ENCODE measurements at regions not wholly inside any gene's neighbourhood (a gene's known extent, or its start where the extent isn't known, plus 50 kb on each side); places are given as distances from the start of the nearest gene placed in this dataset.
A peak's percentile ranks its signal among the peaks of the same experiment; 100 is the strongest.

DNA sequence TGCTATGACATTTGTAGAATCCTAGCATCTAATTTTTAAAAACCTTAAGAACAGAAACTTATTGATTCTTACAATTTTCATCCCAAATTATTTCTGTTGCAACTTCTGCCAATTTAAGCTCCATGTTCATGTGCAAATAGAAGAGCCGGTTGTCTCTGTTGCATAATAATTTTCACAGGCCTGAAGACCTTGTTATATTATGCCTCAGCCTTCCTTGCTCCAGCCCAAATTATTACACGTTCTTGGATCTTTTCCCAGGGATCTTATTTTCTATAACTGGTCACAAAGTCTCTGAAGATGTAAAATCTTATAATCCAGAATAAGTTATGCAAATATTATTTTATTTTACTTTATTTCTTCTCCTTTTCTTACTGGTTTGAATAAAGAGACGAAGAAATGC lies 210.7 kb upstream of the DPH6 start:
- POLR2A ChIA-PET, result no interaction called here
- CTCF ChIA-PET, result interaction anchor here (0.5 to 0.7 kb wide), 2 partner anchors 550 to 1147 kb away, joined by 3 read pairs; no protein-coding TSS in a partner anchor
- no peaks in the 10 kb centered on the region for H3K36me3 ChIP-seq (ENCODE audit: control insufficient read depth in 2 of 2, insufficient read depth in 1 of 2, low read length in 2 of 2)

DNA sequence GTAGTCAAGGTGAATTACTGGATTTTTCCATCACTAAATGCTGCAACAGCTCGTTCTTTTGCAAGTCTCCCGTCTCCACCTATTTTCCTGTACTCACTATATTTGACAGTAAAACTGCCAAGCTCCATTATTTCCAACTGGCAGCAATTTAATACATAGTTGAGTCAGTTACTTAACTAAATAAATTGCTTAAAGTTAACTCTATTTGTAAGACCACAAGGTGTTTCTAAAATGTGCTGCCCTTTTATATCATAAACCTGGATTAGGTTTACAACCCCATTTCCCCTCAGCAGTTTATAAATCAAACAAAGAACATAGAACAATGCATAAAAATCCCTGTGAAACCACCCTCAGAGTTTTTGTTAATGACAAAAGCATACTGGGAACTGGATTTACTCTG lies 211.4 kb upstream of the DPH6 start:
- CTCF ChIA-PET, result interaction anchor here (0.5 to 0.7 kb wide), 2 partner anchors 551 to 1146 kb away, joined by 3 read pairs; no protein-coding TSS in a partner anchor
- H3K27ac ChIP-seq (ENCODE audit: extremely low read depth, low read depth, low read length), result peak overlapping the region; percentile 62
- peaks cover 26% of the 10 kb centered on the region for H3K4me1 ChIP-seq (ENCODE audit: control insufficient read depth, insufficient read depth, low read length)
- 0 out of 2 replicates have a peak, but pooled peaks have one; percentile 28 for TF ChIP-seq GLI2 (tag by site-specific recombination; IDR thresholded peaks at IDR 0.05; ENCODE audit: borderline replicate concordance, low read depth)
- peak; percentile 27; the same call in 1 of the 2 replicates for TF ChIP-seq ZSCAN30 (tag by site-specific recombination; IDR thresholded peaks at IDR 0.05)
- peak; percentile 12; the same call in 1 of the 2 replicates for TF ChIP-seq ZNF596 (tag by site-specific recombination; IDR thresholded peaks at IDR 0.05)
- 0 out of 2 replicates have a peak, but pooled peaks have one; percentile 49 for TF ChIP-seq BCL11A (tag by site-specific recombination; IDR thresholded peaks at IDR 0.05; ENCODE audit: low read depth)
- no peak for TF ChIP-seq KLF10 (tag by site-specific recombination; IDR thresholded peaks at IDR 0.05)
- 0 out of 2 replicates have a peak, but pooled peaks have one; percentile 35 for TF ChIP-seq ZXDB (tag by site-specific recombination; IDR thresholded peaks at IDR 0.05)
- TF ChIP-seq, protein P1, sequence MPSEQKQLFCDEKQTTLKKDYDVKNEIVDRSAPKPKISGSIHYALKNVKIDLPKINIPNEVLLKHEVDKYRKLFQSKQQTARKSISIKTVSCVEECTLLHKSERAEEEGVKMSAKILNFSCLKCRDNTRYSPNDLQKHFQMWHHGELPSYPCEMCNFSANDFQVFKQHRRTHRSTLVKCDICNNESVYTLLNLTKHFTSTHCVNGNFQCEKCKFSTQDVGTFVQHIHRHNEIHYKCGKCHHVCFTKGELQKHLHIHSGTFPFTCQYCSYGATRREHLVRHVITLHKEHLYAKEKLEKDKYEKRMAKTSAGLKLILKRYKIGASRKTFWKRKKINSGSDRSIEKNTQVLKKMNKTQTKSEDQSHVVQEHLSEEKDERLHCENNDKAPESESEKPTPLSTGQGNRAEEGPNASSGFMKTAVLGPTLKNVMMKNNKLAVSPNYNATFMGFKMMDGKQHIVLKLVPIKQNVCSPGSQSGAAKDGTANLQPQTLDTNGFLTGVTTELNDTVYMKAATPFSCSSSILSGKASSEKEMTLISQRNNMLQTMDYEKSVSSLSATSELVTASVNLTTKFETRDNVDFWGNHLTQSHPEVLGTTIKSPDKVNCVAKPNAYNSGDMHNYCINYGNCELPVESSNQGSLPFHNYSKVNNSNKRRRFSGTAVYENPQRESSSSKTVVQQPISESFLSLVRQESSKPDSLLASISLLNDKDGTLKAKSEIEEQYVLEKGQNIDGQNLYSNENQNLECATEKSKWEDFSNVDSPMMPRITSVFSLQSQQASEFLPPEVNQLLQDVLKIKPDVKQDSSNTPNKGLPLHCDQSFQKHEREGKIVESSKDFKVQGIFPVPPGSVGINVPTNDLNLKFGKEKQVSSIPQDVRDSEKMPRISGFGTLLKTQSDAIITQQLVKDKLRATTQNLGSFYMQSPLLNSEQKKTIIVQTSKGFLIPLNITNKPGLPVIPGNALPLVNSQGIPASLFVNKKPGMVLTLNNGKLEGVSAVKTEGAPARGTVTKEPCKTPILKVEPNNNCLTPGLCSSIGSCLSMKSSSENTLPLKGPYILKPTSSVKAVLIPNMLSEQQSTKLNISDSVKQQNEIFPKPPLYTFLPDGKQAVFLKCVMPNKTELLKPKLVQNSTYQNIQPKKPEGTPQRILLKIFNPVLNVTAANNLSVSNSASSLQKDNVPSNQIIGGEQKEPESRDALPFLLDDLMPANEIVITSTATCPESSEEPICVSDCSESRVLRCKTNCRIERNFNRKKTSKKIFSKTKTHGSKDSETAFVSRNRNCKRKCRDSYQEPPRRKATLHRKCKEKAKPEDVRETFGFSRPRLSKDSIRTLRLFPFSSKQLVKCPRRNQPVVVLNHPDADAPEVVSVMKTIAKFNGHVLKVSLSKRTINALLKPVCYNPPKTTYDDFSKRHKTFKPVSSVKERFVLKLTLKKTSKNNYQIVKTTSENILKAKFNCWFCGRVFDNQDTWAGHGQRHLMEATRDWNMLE (tag by site-specific recombination; conservative IDR thresholded peaks at IDR 0.05; ENCODE audit: low read depth), result no peak
- TF ChIP-seq, protein P2, sequence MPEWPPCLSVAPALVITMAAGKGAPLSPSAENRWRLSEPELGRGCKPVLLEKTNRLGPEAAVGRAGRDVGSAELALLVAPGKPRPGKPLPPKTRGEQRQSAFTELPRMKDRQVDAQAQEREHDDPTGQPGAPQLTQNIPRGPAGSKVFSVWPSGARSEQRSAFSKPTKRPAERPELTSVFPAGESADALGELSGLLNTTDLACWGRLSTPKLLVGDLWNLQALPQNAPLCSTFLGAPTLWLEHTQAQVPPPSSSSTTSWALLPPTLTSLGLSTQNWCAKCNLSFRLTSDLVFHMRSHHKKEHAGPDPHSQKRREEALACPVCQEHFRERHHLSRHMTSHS (tag by site-specific recombination; IDR thresholded peaks at IDR 0.05), result no peak
- TF ChIP-seq ZNF274 (IDR thresholded peaks at IDR 0.05; ENCODE audit: low read length), result no peak
- no peak for TF ChIP-seq ZNF274 (tag by site-specific recombination; IDR thresholded peaks at IDR 0.05; ENCODE audit: borderline replicate concordance)
- TF ChIP-seq, protein P3, sequence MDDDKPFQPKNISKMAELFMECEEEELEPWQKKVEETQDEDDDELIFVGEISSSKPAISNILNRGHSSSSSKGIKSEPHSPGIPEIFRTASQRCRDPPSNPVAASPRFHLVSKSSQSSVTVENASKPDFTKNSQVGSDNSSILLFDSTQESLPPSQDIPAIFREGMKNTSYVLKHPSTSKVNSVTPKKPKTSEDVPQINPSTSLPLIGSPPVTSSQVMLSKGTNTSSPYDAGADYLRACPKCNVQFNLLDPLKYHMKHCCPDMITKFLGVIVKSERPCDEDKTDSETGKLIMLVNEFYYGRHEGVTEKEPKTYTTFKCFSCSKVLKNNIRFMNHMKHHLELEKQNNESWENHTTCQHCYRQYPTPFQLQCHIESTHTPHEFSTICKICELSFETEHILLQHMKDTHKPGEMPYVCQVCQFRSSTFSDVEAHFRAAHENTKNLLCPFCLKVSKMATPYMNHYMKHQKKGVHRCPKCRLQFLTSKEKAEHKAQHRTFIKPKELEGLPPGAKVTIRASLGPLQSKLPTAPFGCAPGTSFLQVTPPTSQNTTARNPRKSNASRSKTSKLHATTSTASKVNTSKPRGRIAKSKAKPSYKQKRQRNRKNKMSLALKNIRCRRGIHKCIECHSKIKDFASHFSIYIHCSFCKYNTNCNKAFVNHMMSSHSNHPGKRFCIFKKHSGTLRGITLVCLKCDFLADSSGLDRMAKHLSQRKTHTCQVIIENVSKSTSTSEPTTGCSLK (tag by site-specific recombination; IDR thresholded peaks at IDR 0.05), result no peak

More for the DNA sequence above, 210.7 kb upstream of the DPH6 start:
- TF ChIP-seq ZBTB48 (tag by site-specific recombination; IDR thresholded peaks at IDR 0.05), result no peak
- no peak for TF ChIP-seq ZNF223 (tag by site-specific recombination; IDR thresholded peaks at IDR 0.05)
- no peak for TF ChIP-seq ZNF664 (tag by site-specific recombination; IDR thresholded peaks at IDR 0.05)
- TF ChIP-seq, protein P2 (tag by site-specific recombination; IDR thresholded peaks at IDR 0.05), result no peak
- TF ChIP-seq ZNF10 (tag by site-specific recombination; IDR thresholded peaks at IDR 0.05), result no peak
- TF ChIP-seq ZNF157 (tag by site-specific recombination; IDR thresholded peaks at IDR 0.05), result no peak
- TF ChIP-seq ZNF140 (tag by site-specific recombination; IDR thresholded peaks at IDR 0.05), result no peak
- TF ChIP-seq, protein P4, sequence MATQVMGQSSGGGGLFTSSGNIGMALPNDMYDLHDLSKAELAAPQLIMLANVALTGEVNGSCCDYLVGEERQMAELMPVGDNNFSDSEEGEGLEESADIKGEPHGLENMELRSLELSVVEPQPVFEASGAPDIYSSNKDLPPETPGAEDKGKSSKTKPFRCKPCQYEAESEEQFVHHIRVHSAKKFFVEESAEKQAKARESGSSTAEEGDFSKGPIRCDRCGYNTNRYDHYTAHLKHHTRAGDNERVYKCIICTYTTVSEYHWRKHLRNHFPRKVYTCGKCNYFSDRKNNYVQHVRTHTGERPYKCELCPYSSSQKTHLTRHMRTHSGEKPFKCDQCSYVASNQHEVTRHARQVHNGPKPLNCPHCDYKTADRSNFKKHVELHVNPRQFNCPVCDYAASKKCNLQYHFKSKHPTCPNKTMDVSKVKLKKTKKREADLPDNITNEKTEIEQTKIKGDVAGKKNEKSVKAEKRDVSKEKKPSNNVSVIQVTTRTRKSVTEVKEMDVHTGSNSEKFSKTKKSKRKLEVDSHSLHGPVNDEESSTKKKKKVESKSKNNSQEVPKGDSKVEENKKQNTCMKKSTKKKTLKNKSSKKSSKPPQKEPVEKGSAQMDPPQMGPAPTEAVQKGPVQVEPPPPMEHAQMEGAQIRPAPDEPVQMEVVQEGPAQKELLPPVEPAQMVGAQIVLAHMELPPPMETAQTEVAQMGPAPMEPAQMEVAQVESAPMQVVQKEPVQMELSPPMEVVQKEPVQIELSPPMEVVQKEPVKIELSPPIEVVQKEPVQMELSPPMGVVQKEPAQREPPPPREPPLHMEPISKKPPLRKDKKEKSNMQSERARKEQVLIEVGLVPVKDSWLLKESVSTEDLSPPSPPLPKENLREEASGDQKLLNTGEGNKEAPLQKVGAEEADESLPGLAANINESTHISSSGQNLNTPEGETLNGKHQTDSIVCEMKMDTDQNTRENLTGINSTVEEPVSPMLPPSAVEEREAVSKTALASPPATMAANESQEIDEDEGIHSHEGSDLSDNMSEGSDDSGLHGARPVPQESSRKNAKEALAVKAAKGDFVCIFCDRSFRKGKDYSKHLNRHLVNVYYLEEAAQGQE (tag by site-specific recombination; IDR thresholded peaks at IDR 0.05), result no peak
- TF ChIP-seq, protein P5, sequence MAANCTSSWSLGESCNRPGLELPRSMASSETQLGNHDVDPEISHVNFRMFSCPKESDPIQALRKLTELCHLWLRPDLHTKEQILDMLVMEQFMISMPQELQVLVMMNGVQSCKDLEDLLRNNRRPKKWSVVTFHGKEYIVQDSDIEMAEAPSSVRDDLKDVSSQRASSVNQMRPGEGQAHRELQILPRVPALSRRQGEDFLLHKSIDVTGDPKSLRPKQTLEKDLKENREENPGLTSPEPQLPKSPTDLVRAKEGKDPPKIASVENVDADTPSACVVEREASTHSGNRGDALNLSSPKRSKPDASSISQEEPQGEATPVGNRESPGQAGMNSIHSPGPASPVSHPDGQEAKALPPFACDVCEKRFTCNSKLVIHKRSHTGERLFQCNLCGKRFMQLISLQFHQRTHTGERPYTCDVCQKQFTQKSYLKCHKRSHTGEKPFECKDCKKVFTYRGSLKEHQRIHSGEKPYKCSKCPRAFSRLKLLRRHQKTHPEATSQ (tag by site-specific recombination; IDR thresholded peaks at IDR 0.05), result no peak
- no peak for TF ChIP-seq ZNF624 (tag by site-specific recombination; IDR thresholded peaks at IDR 0.05)
- no peak for TF ChIP-seq ZNF660 (tag by site-specific recombination; IDR thresholded peaks at IDR 0.05)
- no peak for TF ChIP-seq ZSCAN30 (tag by site-specific recombination; IDR thresholded peaks at IDR 0.05)
- TF ChIP-seq MEIS1 (CRISPR knock-in tag; IDR thresholded peaks at IDR 0.05; ENCODE audit: borderline replicate concordance), result no peak
- H3K27ac ChIP-seq (ENCODE audit: extremely low read depth, low read depth, low read length), result no peak overlapping the region
- H3K4me3 ChIP-seq (ENCODE audit: low read depth, low read length), result no peak overlapping the region
- no peaks in the 10 kb centered on the region for H3K9me3 ChIP-seq (ENCODE audit: control insufficient read depth, insufficient read depth, low read depth, low read length)
- peaks cover 26% of the 10 kb centered on the region for H3K4me1 ChIP-seq (ENCODE audit: control insufficient read depth, insufficient read depth, low read length)

More for the DNA sequence above, 211.4 kb upstream of the DPH6 start:
- Histone ChIP-seq H3K36me3 (ENCODE audit: control insufficient read depth in 2 of 2, insufficient read depth in 1 of 2, low read length in 2 of 2) (no peaks in the 10 kb centered on the region), H3K9me3 (ENCODE audit: control insufficient read depth, insufficient read depth, low read depth, low read length) (no peaks in the 10 kb centered on the region), H3K4me3 (ENCODE audit: low read depth, low read length) (no peak overlapping the region)
- POLR2A ChIA-PET, result interaction anchor here (0.7 kb wide), 1 partner anchor 60 kb away, joined by 3 read pairs; no protein-coding TSS in a partner anchor

Measured in HEK293 (cell line).